ENCODE measurements at regions not wholly inside any gene's neighbourhood (a gene's known extent, or its start where the extent isn't known, plus 50 kb on each side); places are given as distances from the start of the nearest gene placed in this dataset.

GRCh38 chr11:109089144-109089543 lies 332.8 kb upstream of the C11orf87 start:
- DNase-seq = no peak
- intact Hi-C loops (cut with DNase I) = no loop called here

- no peak for DNase-seq
- intact Hi-C loops (cut with DNase I) = no loop called here
These were observed 328.6 kb upstream of the C11orf87 start for GRCh38 chr11:109093354-109093753.

GRCh38 chr11:109096266-109096665 lies 325.7 kb upstream of the C11orf87 start:
- intact Hi-C loops (cut with DNase I) = no loop called here
- no peak for DNase-seq

GRCh38 chr11:109106151-109106906 lies 315.7 kb upstream of the C11orf87 start:
- DNase-seq = no peak
- intact Hi-C loops (cut with DNase I) = no loop called here

GRCh38 chr11:109109150-109109549 lies 312.8 kb upstream of the C11orf87 start:
- intact Hi-C loops (cut with DNase I) = no loop called here
- no peak for DNase-seq

- DNase-seq = no peak
- intact Hi-C loops (cut with DNase I) = no loop called here
These were observed 312.2 kb upstream of the C11orf87 start for GRCh38 chr11:109109571-109110315.

- DNase-seq = no peak
- intact Hi-C loops (cut with DNase I) = no loop called here
These were observed 309.7 kb upstream of the C11orf87 start for GRCh38 chr11:109112261-109112660.

GRCh38 chr11:109112821-109113280 lies 309.1 kb upstream of the C11orf87 start:
- DNase-seq = no peak
- intact Hi-C loops (cut with DNase I) = no loop called here

GRCh38 chr11:109120341-109120740 lies 301.6 kb upstream of the C11orf87 start:
- intact Hi-C loops (cut with DNase I) = no loop called here
- no peak for DNase-seq

- no peak for DNase-seq
These were observed 300.6 kb upstream of the C11orf87 start for GRCh38 chr11:109121173-109121932.

GRCh38 chr11:109123816-109124787 lies 297.9 kb upstream of the C11orf87 start:
- intact Hi-C loops (cut with DNase I) = no loop called here
- peak in 7 of 10 donors; percentile 14 to 84 (median 42) for DNase-seq

More at GRCh38 chr11:109121173-109121932, 300.6 kb upstream of the C11orf87 start:
- intact Hi-C loops (cut with DNase I) = no loop called here

GRCh38 chr11:109130910-109131309 lies 291.1 kb upstream of the C11orf87 start:
- no peak for DNase-seq
- intact Hi-C loops (cut with DNase I) = no loop called here

- DNase-seq = no peak
- intact Hi-C loops (cut with DNase I) = no loop called here
These were observed 289.5 kb upstream of the C11orf87 start for GRCh38 chr11:109132539-109132938.

GRCh38 chr11:109133159-109133558 lies 288.8 kb upstream of the C11orf87 start:
- intact Hi-C loops (cut with DNase I) = no loop called here
- DNase-seq = no peak

- DNase-seq = no peak
- intact Hi-C loops (cut with DNase I) = no loop called here
These were observed 286.4 kb upstream of the C11orf87 start for GRCh38 chr11:109135627-109136026.

GRCh38 chr11:109138196-109138595 lies 283.8 kb upstream of the C11orf87 start:
- intact Hi-C loops (cut with DNase I) = no loop called here
- no peak for DNase-seq

GRCh38 chr11:109140426-109140825 lies 281.6 kb upstream of the C11orf87 start:
- intact Hi-C loops (cut with DNase I) = no loop called here
- no peak for DNase-seq

- intact Hi-C loops (cut with DNase I) = no loop called here
- DNase-seq = no peak
These were observed 281.0 kb upstream of the C11orf87 start for GRCh38 chr11:109140857-109141515.

GRCh38 chr11:109145287-109145686 lies 276.7 kb upstream of the C11orf87 start:
- DNase-seq = peak in 1 of 10 donors; percentile 59
- intact Hi-C loops (cut with DNase I) = no loop called here

Measured in posterior cingulate gyrus (tissue), 11 donors.